Adrenal gland (tissue), 9 donors: ENCODE measurements at regions not wholly inside any gene's neighbourhood (a gene's known extent, or its start where the extent isn't known, plus 50 kb on each side); places are given as distances from the start of the nearest gene placed in this dataset.
"Not testable (repeated sequence)": the region's sequence is repeated elsewhere in the genome, so short reads cannot be mapped to it uniquely, and the experiment has no call there.

ENCODE experiments used
- DNase-seq, 7 donors: peaks; one replicate each; pipeline ENCODE4 v3.0.0-alpha.2; 2019 to 2020
- H3K27ac ChIP-seq, 5 donors: fragments of 200-600 bp; sonication (generic) in 4 of 5; 1 replicate in 3 of 5; 2 replicates in 2 of 5; pipeline versions ENCODE4 v1.5.1 to v1.8.0; 2016 to 2020; ENCODE audit warnings: mild to moderate bottlenecking in 1 of 5
- H3K27me3 ChIP-seq: fragments of 200-600 bp; 2 replicates; pipeline ENCODE4 v1.8.0; 2021
- H3K36me3 ChIP-seq, 2 donors: fragments of 200-600 bp; replicated peaks in 1 of 2; 1 replicate in 1 of 2; 2 replicates in 1 of 2; pipeline versions ENCODE4 v1.5.1 to v1.8.0; 2018 to 2022
- H3K4me1 ChIP-seq, 2 donors: fragments of 200-600 bp; replicated peaks in 1 of 2; 1 replicate in 1 of 2; 2 replicates in 1 of 2; pipeline versions ENCODE4 v1.5.1 to v1.8.0; 2018 to 2021
- H3K4me3 ChIP-seq, 4 donors: fragments of 200-600 bp; sonication (generic) in 3 of 4; one replicate each; pipeline ENCODE4 v1.5.1; 2016 to 2018
- H3K9me3 ChIP-seq, 3 donors: fragments of 200-600 bp; sonication (generic) in 1 of 3; replicated peaks in 1 of 3; 1 replicate in 2 of 3; 2 replicates in 1 of 3; pipeline versions ENCODE4 v1.5.1 to v1.8.0; 2016 to 2021
- POLR2A ChIP-seq, 2 donors: fragments of 450-650 bp; IDR thresholded peaks; one replicate each; pipeline ENCODE4 v1.6.1; 2017; ENCODE audit warnings: antibody characterized with exemption in 2 of 2, mild to moderate bottlenecking in 2 of 2, moderate library complexity in 1 of 2
- WGBS, 4 donors: extraction: QIAGEN DNeasy Blood & Tissue Kit in 2 of 4; methylation state at CpG; one replicate each; pipeline versions ENCODE4 v1.1.5 to v1.1.7; 2013 to 2017; 5-methylcytosine and 5-hydroxymethylcytosine counted together
- intact Hi-C, 2 donors: fragments of 100-400 bp; cut with DNase I; formaldehyde crosslinking; loops; one replicate each; pipeline versions ENCODE4 v1.14.1 to v1.15.0; 2022 to 2023
- TF ChIP-seq, protein P1 (sequence below), 6 experiments: fragments of 450-650 bp in 4 of 6; fragments of 200-600 bp in 2 of 6; sonication (generic) in 1 of 6; IDR thresholded peaks; 1 replicate in 5 of 6; 2 replicates in 1 of 6; pipeline versions ENCODE4 v1.5.1 to v1.8.0; 2016 to 2021; ENCODE audit warnings: antibody characterized with exemption in 6 of 6, mild to moderate bottlenecking in 2 of 6, moderate library complexity in 1 of 6
- donor health status: healthy with polysubstance abuse.
- donor health status: Bipolar disorder and iron deficiency.
- donor health status: DM: yes; HTN: yes; CAD: no.
- donor health status: DM: no; HTN: no; CAD: no.
- donor health status: DM: no; HTN: no; CAD: no.

DNA sequence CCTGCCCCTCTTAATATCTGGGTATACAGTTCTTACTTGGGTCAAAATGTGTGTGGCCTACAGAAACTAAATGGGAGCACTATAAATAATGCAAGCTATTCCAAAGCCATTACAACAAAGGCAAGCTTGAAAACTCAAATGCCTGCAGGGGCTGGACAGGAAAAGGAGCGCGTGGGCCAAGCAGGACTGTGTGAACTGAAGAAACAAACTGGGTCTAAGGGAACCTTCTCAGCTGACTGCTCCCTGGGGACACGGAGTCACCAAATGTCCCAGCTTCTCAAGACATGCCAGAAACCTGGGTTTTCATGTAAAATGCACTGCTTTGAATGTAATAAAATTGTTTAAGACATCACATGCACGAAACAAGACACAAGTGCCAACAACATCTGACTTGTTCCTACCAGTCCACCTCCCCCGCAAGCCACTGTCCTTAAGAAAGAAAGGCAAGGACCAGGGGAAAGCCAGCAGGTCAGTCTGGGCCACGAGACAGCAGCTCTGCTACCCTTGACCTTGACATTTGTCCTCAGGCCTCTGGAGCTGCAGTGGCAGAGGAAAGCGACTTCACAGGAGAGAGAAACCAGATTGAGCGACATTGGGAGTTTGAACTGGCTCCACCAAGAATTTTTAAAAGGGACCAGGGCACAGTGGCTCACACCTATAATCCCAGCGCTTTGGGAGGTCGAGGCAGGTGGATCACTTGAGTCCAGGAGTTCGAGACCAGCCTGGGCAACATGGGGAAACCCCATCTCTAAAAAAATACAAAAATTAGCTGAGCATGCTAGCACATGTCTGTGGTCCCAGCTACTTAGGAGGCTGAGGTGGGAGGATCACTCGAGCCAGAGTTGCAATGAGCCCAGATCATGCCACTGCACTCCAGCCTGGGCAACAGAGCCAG, 89.7 kb upstream of the SH3BP4 start:
- Histone ChIP-seq H3K4me3 (no peak overlapping the region), H3K27ac (peak overlapping the region; percentile 59 to 91 (median 88)), H3K4me1 (peaks cover 22 to 25% of the 10 kb centered on the region in 2 donors), H3K27me3 (no peaks in the 10 kb centered on the region), H3K9me3 (no peaks in the 10 kb centered on the region), H3K36me3 (no peaks in the 10 kb centered on the region)
- intact Hi-C loops = no loop called here
- no peak for TF ChIP-seq POLR2A (IDR thresholded peaks at IDR 0.05)
- TF ChIP-seq, protein P1, sequence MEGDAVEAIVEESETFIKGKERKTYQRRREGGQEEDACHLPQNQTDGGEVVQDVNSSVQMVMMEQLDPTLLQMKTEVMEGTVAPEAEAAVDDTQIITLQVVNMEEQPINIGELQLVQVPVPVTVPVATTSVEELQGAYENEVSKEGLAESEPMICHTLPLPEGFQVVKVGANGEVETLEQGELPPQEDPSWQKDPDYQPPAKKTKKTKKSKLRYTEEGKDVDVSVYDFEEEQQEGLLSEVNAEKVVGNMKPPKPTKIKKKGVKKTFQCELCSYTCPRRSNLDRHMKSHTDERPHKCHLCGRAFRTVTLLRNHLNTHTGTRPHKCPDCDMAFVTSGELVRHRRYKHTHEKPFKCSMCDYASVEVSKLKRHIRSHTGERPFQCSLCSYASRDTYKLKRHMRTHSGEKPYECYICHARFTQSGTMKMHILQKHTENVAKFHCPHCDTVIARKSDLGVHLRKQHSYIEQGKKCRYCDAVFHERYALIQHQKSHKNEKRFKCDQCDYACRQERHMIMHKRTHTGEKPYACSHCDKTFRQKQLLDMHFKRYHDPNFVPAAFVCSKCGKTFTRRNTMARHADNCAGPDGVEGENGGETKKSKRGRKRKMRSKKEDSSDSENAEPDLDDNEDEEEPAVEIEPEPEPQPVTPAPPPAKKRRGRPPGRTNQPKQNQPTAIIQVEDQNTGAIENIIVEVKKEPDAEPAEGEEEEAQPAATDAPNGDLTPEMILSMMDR (IDR thresholded peaks at IDR 0.05) = no peak
- 50 to 62% (median 57%) methylated on average over 12 of the region's 12 CpGs for WGBS, 4 donors
- peak in 6 of 7 donors; percentile 38 to 71 (median 59) for DNase-seq

DNA sequence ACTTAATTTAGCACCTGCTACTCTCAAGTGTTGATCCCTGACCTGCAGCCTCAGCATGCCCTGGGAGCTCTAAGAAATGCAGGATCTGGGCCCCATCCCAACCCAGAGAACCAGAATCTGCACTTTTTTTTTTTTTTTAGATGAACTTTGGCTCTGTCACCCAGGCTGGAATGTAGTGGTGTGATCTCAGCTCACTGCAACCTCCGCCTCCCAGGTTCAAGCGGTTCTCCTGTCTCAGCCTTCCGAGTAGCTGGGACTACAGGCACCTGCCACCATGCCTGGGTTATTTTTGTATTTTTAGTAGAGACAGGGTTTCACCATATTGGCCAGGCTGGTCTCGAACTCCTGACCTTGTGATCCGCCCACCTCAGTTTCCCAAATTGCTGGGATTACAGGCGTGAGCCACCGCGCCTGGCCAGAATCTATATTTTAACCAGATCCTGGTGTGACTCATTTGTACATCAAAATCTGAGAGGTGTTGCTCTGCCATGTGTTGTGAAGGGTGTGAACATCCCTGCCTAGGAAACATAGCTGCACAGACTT, 92.4 kb upstream of the SH3BP4 start:
- H3K27ac ChIP-seq, intact Hi-C loops: not testable (repeated sequence)
- 93 to 97% (median 96%) methylated on average over 8 of the region's 8 CpGs for WGBS, 4 donors

GRCh38 chr2:234858790-234859329, 93.0 kb upstream of the SH3BP4 start:
- no peaks in the 10 kb centered on the region for H3K36me3 ChIP-seq
- H3K27ac ChIP-seq = no peak overlapping the region
- intact Hi-C loops = no loop called here
- H3K27me3 ChIP-seq = no peaks in the 10 kb centered on the region
- DNase-seq = no peak
- 85 to 89% (median 87%) methylated on average over 6 of the region's 6 CpGs for WGBS, 4 donors
- TF ChIP-seq, protein P1 (IDR thresholded peaks at IDR 0.05) = no peak
- no peak for TF ChIP-seq POLR2A (IDR thresholded peaks at IDR 0.05)
- no peak overlapping the region for H3K4me3 ChIP-seq
- peaks cover 22 to 25% of the 10 kb centered on the region in 2 donors for H3K4me1 ChIP-seq
- H3K9me3 ChIP-seq = no peaks in the 10 kb centered on the region

More for the DNA sequence above, 92.4 kb upstream of the SH3BP4 start:
- H3K4me1 ChIP-seq = peaks cover 22 to 25% of the 10 kb centered on the region in 2 donors
- DNase-seq, H3K9me3 ChIP-seq, H3K36me3 ChIP-seq, H3K27me3 ChIP-seq, H3K4me3 ChIP-seq: not testable (repeated sequence)

DNA sequence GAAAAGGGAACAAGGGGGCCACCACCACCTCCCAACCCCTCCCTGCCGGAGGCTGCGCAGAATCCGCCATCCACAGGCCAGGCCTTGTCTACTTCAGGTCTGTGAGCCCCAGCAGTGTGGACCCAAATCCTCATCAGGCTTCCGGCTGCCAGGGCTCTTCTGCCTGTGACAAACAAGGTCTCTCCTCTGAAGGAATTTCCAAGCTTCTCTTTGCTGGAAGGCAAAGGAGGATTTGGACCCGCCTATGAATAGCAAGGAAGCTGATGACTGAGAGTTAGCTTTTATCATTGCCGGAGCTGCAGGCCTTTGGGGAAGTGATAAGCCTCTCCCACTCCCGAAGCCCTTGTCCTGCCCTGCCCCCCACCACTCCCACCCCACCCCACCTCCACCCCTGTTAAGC, 93.7 kb upstream of the SH3BP4 start:
- Histone ChIP-seq H3K9me3 (no peaks in the 10 kb centered on the region), H3K27me3 (no peaks in the 10 kb centered on the region), H3K27ac (no peak overlapping the region), H3K4me3 (no peak overlapping the region), H3K36me3 (no peaks in the 10 kb centered on the region), H3K4me1 (peaks cover 16 to 18% of the 10 kb centered on the region in 2 donors)
- TF ChIP-seq, protein P1 (IDR thresholded peaks at IDR 0.05) = no peak
- no peak for TF ChIP-seq POLR2A (IDR thresholded peaks at IDR 0.05)
- no peak for DNase-seq
- intact Hi-C loops = no loop called here
- WGBS, 4 donors = 89 to 95% (median 92%) methylated on average over 7 of the region's 7 CpGs
